B cell (primary cell): ENCODE measurements at regions not wholly inside any gene's neighbourhood (a gene's known extent, or its start where the extent isn't known, plus 50 kb on each side); places are given as distances from the start of the nearest gene placed in this dataset.

Experiments used
- ATAC-seq: fragments of 200-7000 bp; cut with Tn5 transposase; one replicate; pipeline ENCODE4 v1.10.0; 2021; ENCODE audit warnings: low read depth, mild to moderate bottlenecking, moderate number of reproducible peaks, moderate library complexity
- CTCF ChIA-PET: fragments of 350-600 bp; sonication (Branson Sonifier 250); formaldehyde crosslinking; loops from one replicate; lab custom pipeline; 2021; ENCODE audit warnings: antibody characterized with exemption, inconsistent platforms; lab: Charles Lee
- POLR2A ChIA-PET: fragments of 350-600 bp; sonication (Branson Sonifier 250); formaldehyde crosslinking; loops from one replicate; lab custom pipeline; 2021; ENCODE audit warnings: antibody characterized with exemption; lab: Charles Lee
- DNase-seq: peaks from one replicate; pipeline ENCODE4 v3.0.0; 2013
- H2AFZ ChIP-seq: 2 replicates; pipeline ENCODE4 v1.6.1; 2012; ENCODE audit warnings: mild to moderate bottlenecking, low read depth, low read length; ENCODE audit not compliant: insufficient read depth, poor library complexity, severe bottlenecking
- H3K27ac ChIP-seq, 2 donors: 1 replicate in 1 of 2; 2 replicates in 1 of 2; pipeline ENCODE4 v1.5.1; 2012 to 2013; ENCODE audit warnings: low read length in 2 of 2, mild to moderate bottlenecking in 2 of 2, moderate library complexity in 1 of 2
- H3K27me3 ChIP-seq, 4 experiments: fragments of 200-600 bp in 1 of 4; sonication (generic) in 1 of 4; replicated peaks in 1 of 4; 1 replicate in 2 of 4; 2 replicates in 2 of 4; pipeline versions ENCODE4 v1.6.1 to v1.7.0; 2013 to 2016; ENCODE audit warnings: low read length in 3 of 4, mild to moderate bottlenecking in 2 of 4, mixed read lengths in 1 of 4, moderate library complexity in 1 of 4; ENCODE audit not compliant: insufficient read depth in 4 of 4, control insufficient read depth in 3 of 4; ENCODE audit errors: control extremely low read depth in 1 of 4
- H3K36me3 ChIP-seq, 2 experiments: replicated peaks in 1 of 2; 1 replicate in 1 of 2; 2 replicates in 1 of 2; pipeline versions ENCODE4 v1.6.1 to v1.7.1; 2013; ENCODE audit warnings: low read length in 1 of 2; ENCODE audit not compliant: insufficient read depth in 2 of 2, control insufficient read depth in 1 of 2; ENCODE audit errors: control extremely low read depth in 1 of 2, extremely low read depth in 1 of 2
- H3K4me1 ChIP-seq, 2 donors: fragments of 200-600 bp in 1 of 2; sonication (generic) in 1 of 2; 1 replicate in 1 of 2; 2 replicates in 1 of 2; pipeline versions ENCODE4 v1.5.1 to v1.6.1; 2013 to 2017; ENCODE audit warnings: low read length in 2 of 2; ENCODE audit not compliant: control insufficient read depth in 2 of 2, insufficient read depth in 2 of 2
- H3K4me2 ChIP-seq: replicated peaks from 2 replicates; pipeline ENCODE3; 2012; ENCODE audit warnings: mild to moderate bottlenecking, low read depth, low read length; ENCODE audit not compliant: poor library complexity, severe bottlenecking
- H3K4me3 ChIP-seq, 5 experiments: fragments of 200-600 bp in 1 of 5; sonication (generic) in 1 of 5; 1 replicate in 3 of 5; 2 replicates in 2 of 5; pipeline versions ENCODE4 v1.5.1 to v1.7.0; 2011 to 2016; ENCODE audit warnings: low read length in 4 of 5, mild to moderate bottlenecking in 4 of 5, low read depth in 2 of 5, control low read depth in 1 of 5, moderate library complexity in 1 of 5; ENCODE audit not compliant: insufficient read depth in 1 of 5; ENCODE audit errors: control extremely low read depth in 1 of 5, extremely low read depth in 1 of 5
- H3K79me2 ChIP-seq: fragments of 200-600 bp; sonication (generic); one replicate; pipeline ENCODE4 v1.6.0; 2016; ENCODE audit warnings: low read length; ENCODE audit not compliant: control insufficient read depth, insufficient read depth
- H3K9ac ChIP-seq: fragments of 200-600 bp; sonication (generic); 2 replicates; pipeline ENCODE4 v1.6.1; 2017; ENCODE audit warnings: mild to moderate bottlenecking, low read length, moderate library complexity
- H3K9me3 ChIP-seq, 3 donors: one replicate each; pipeline versions ENCODE4 v1.6.1 to v1.7.1; 2013; ENCODE audit warnings: low read length in 2 of 3; ENCODE audit not compliant: control insufficient read depth in 2 of 3, insufficient read depth in 1 of 3; ENCODE audit errors: control extremely low read depth in 1 of 3
- H4K20me1 ChIP-seq: 2 replicates; pipeline ENCODE4 v1.6.0; 2012; ENCODE audit warnings: mild to moderate bottlenecking, low read length; ENCODE audit not compliant: insufficient read depth, control insufficient read depth, poor library complexity, severe bottlenecking
- H3K27ac Mint-ChIP-seq: one replicate; pipeline ENCODE4 v1.8.0; 2021; ENCODE audit warnings: mixed read lengths
- H3K27me3 Mint-ChIP-seq: one replicate; pipeline ENCODE4 v1.8.0; 2021; ENCODE audit warnings: mixed read lengths
- H3K4me1 Mint-ChIP-seq: one replicate; pipeline ENCODE4 v1.8.0; 2021; ENCODE audit warnings: mixed read lengths
- H3K4me3 Mint-ChIP-seq: one replicate; pipeline ENCODE4 v1.8.0; 2021; ENCODE audit warnings: mixed read lengths
- H3K9me3 Mint-ChIP-seq: one replicate; pipeline ENCODE4 v1.8.0; 2022; ENCODE audit warnings: mixed read lengths; ENCODE audit not compliant: insufficient read depth
- EZH2 ChIP-seq: IDR thresholded peaks from 2 replicates; pipeline ENCODE4 v1.6.1; 2012; ENCODE audit warnings: borderline replicate concordance, low read depth, mild to moderate bottlenecking, moderate library complexity, low read length; ENCODE audit not compliant: insufficient read depth, poor library complexity, severe bottlenecking
- WGBS: methylation state at CpG from one replicate; pipeline ENCODE4 v1.1.5; 2013; ENCODE audit warnings: missing lambda C conversion rate; ENCODE audit not compliant: insufficient coverage; 5-methylcytosine and 5-hydroxymethylcytosine counted together
- intact Hi-C: fragments of 100-400 bp; cut with micrococcal nuclease; formaldehyde crosslinking; loops from one replicate; pipeline ENCODE4 v1.10.0; 2022
- TF ChIP-seq, protein P1 (sequence below): fragments of 200-600 bp; IDR thresholded peaks from one replicate; pipeline ENCODE4 v1.8.0; 2022; ENCODE audit warnings: antibody characterized with exemption, mild to moderate bottlenecking

DNA sequence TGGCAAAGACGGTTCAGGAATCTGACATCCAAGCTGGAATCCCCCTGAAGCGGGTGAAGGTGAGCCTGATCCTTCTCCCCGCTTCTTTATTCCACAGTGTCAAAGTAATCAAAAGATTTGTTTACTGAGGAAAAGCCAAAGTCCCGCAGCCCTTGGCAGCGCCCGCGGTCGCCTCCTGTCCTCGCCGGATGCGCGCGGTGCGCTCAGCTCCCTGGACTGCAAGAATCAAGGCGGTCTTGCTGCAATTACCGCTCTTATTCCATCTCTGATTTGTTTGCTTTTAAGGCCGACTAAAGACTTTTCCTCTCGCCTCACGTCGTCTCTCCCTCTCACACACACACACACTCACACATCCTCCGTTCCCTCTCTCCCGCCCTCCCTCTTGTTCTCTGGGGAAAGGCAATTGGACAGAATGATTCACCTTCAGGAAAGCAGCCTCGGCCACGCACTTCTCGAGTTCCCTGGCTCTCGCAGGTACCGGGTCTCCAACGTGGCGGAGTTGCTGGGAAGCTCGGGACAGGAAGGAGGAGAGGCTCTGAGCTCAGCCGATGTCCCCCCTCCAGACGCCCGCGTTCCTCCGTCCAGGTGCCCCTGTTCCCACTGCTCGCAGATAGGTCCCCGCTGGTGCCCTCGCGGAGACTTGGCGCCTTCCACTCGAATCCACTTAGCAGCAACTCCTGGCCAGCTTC is 68.6 kb upstream of the USP15 start:
- peak; percentile 10 for TF ChIP-seq EZH2
- TF ChIP-seq, protein P1, sequence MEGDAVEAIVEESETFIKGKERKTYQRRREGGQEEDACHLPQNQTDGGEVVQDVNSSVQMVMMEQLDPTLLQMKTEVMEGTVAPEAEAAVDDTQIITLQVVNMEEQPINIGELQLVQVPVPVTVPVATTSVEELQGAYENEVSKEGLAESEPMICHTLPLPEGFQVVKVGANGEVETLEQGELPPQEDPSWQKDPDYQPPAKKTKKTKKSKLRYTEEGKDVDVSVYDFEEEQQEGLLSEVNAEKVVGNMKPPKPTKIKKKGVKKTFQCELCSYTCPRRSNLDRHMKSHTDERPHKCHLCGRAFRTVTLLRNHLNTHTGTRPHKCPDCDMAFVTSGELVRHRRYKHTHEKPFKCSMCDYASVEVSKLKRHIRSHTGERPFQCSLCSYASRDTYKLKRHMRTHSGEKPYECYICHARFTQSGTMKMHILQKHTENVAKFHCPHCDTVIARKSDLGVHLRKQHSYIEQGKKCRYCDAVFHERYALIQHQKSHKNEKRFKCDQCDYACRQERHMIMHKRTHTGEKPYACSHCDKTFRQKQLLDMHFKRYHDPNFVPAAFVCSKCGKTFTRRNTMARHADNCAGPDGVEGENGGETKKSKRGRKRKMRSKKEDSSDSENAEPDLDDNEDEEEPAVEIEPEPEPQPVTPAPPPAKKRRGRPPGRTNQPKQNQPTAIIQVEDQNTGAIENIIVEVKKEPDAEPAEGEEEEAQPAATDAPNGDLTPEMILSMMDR = no peak
- WGBS = 3% methylated on average over 39 of the region's 41 CpGs
- Histone ChIP-seq H3K9me3 (peaks cover 0 to 11% (median 0%) of the 10 kb centered on the region in 3 donors), H3K4me1 (peaks cover 22 to 27% of the 10 kb centered on the region in 2 donors), H3K4me3 (peak overlapping the region; percentile 13 to 51 (median 45)), H3K27me3 (peaks cover 0 to 30% (median 23%) of the 10 kb centered on the region in 4 experiments), H3K79me2 (no peaks in the 10 kb centered on the region), H4K20me1 (no peaks in the 10 kb centered on the region), H3K4me2 (peak overlapping the region; percentile 75), H2AFZ (peak overlapping the region; percentile 73), H3K36me3 (no peaks in the 10 kb centered on the region), H3K27ac (no peak overlapping the region), H3K9ac (peak overlapping the region; percentile 44)
- ChIA-PET POLR2A (interaction anchor here (0.5 kb wide), 1 partner anchor 19 kb away, joined by 3 read pairs; no protein-coding TSS in a partner anchor), CTCF (interaction anchor here (0.8 to 1.1 kb wide), 3 partner anchors 15 to 27 kb away, joined by 3 read pairs; no protein-coding TSS in a partner anchor)
- DNase-seq = peak; percentile 45
- Mint-ChIP-seq H3K4me3 (peak overlapping the region; percentile 91), H3K4me1 (peaks cover 30% of the 10 kb centered on the region), H3K27me3 (peaks cover 45% of the 10 kb centered on the region), H3K9me3 (no peaks in the 10 kb centered on the region), H3K27ac (peak overlapping the region; percentile 20)
- ATAC-seq = no peak
- intact Hi-C loops = loop anchor here (2.0 to 5.0 kb wide), 2 partner anchors 64 to 187 kb away; no protein-coding TSS in a partner anchor
